Stimulated activated CD8-positive, alpha-beta memory T cell treated with anti-CD3 and anti-CD28 coated beads, Interleukin-15, amount 100 ng/mL, for 4 hours (primary cell): ENCODE measurements at regions not wholly inside any gene's neighbourhood (a gene's known extent, or its start where the extent isn't known, plus 50 kb on each side); places are given as distances from the start of the nearest gene placed in this dataset.

Experiments
- DNase-seq, 2 donors: peaks; one replicate each; pipeline ENCODE4 v3.0.0-alpha.2; 2020; ENCODE audit warnings: low read depth in 2 of 2

GRCh38 chr6:2502998-2503674 is 247.6 kb downstream of the MYLK4 start:
- no peak for DNase-seq

- no peak for DNase-seq
Measured at GRCh38 chr6:2502096-2502997, 248.4 kb downstream of the MYLK4 start.

- DNase-seq: no peak
Measured at GRCh38 chr6:2497922-2498623, 252.6 kb downstream of the MYLK4 start.

GRCh38 chr6:2496291-2496690 is 250.9 kb upstream of the GMDS start:
- no peak for DNase-seq

GRCh38 chr6:2492686-2493523 is 247.5 kb upstream of the GMDS start:
- no peak for DNase-seq

GRCh38 chr6:2491137-2491536 is 245.7 kb upstream of the GMDS start:
- no peak for DNase-seq

- DNase-seq: no peak
Measured at GRCh38 chr6:2488578-2488977, 243.2 kb upstream of the GMDS start.

- no peak for DNase-seq
Measured at GRCh38 chr6:2485116-2485515, 239.7 kb upstream of the GMDS start.

GRCh38 chr6:2482773-2483172 is 237.4 kb upstream of the GMDS start:
- no peak for DNase-seq

- DNase-seq: no peak
Measured at GRCh38 chr6:2481307-2481706, 235.9 kb upstream of the GMDS start.

GRCh38 chr6:2480267-2480966 is 235.0 kb upstream of the GMDS start:
- no peak for DNase-seq

- no peak for DNase-seq
Measured at GRCh38 chr6:2478200-2478599, 232.8 kb upstream of the GMDS start.

- no peak for DNase-seq
Measured at GRCh38 chr6:2477666-2478065, 232.3 kb upstream of the GMDS start.

- no peak for DNase-seq
Measured at GRCh38 chr6:2477250-2477649, 231.8 kb upstream of the GMDS start.

GRCh38 chr6:2476376-2476775 is 231.0 kb upstream of the GMDS start:
- DNase-seq: no peak

GRCh38 chr6:2471472-2471871 is 226.1 kb upstream of the GMDS start:
- DNase-seq: no peak

GRCh38 chr6:2469428-2469827 is 224.0 kb upstream of the GMDS start:
- DNase-seq: no peak

- DNase-seq: no peak
Measured at GRCh38 chr6:2468601-2468955, 223.2 kb upstream of the GMDS start.

- DNase-seq: no peak
Measured at GRCh38 chr6:2467929-2468600, 222.7 kb upstream of the GMDS start.

GRCh38 chr6:2465336-2465735 is 219.9 kb upstream of the GMDS start:
- no peak for DNase-seq

GRCh38 chr6:2464641-2465040 is 219.2 kb upstream of the GMDS start:
- no peak for DNase-seq
